H1 (cell line): ENCODE measurements at regions not wholly inside any gene's neighbourhood (a gene's known extent, or its start where the extent isn't known, plus 50 kb on each side); places are given as distances from the start of the nearest gene placed in this dataset.
A peak's percentile ranks its signal among the peaks of the same experiment; 100 is the strongest.

ENCODE experiments used
- CHD7 ChIP-seq: fragments of 300-600 bp; sonication (generic); IDR thresholded peaks from 2 replicates; pipeline ENCODE4 v1.7.1; 2012; ENCODE audit warnings: low read length, moderate library complexity, mild to moderate bottlenecking, inconsistent platforms; ENCODE audit not compliant: insufficient replicate concordance
- RAD21 ChIP-seq, 2 experiments: IDR thresholded peaks in 1 of 2; conservative IDR thresholded peaks in 1 of 2; 2 replicates each; pipeline ENCODE4 v1.6.1; 2011; ENCODE audit warnings: low read depth in 2 of 2, low read length in 2 of 2, improper control_type of control experiment in 1 of 2, inconsistent platforms in 1 of 2, mild to moderate bottlenecking in 1 of 2, moderate library complexity in 1 of 2
- RXRA ChIP-seq: IDR thresholded peaks from 2 replicates; pipeline ENCODE4 v1.6.1; 2011; ENCODE audit warnings: low read depth, mild to moderate bottlenecking, low read length, moderate library complexity; ENCODE audit not compliant: insufficient read depth
- SAP30 ChIP-seq: fragments of 300-600 bp; sonication (generic); IDR thresholded peaks from 2 replicates; pipeline ENCODE4 v1.7.1; 2012; ENCODE audit warnings: low read length, moderate library complexity, mild to moderate bottlenecking, inconsistent platforms; ENCODE audit not compliant: insufficient read depth, insufficient replicate concordance
- TF ChIP-seq, protein P1 (sequence below): IDR thresholded peaks from 2 replicates; pipeline ENCODE4 v1.6.1; 2012; ENCODE audit warnings: inconsistent platforms

- peak; percentile 5 for TF ChIP-seq CHD7
- TF ChIP-seq SAP30, result no peak
- TF ChIP-seq, protein P1, sequence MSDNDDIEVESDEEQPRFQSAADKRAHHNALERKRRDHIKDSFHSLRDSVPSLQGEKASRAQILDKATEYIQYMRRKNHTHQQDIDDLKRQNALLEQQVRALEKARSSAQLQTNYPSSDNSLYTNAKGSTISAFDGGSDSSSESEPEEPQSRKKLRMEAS, result peak; percentile 20; the same call in 1 of the 2 replicates
- TF ChIP-seq RXRA, result no peak
- TF ChIP-seq RAD21 (IDR thresholded peaks at IDR 0.05 in 1 of 2, conservative IDR thresholded peaks at IDR 0.05 in 1 of 2; ENCODE audit: low read depth in 2 of 2, low read length in 2 of 2), result peak; percentile 53
Measured at GRCh38 chr13:27339299-27339698, 68.7 kb downstream of the RASL11A start (continued).
